GM23248 (cell line): ENCODE measurements at regions not wholly inside any gene's neighbourhood (a gene's known extent, or its start where the extent isn't known, plus 50 kb on each side); places are given as distances from the start of the nearest gene placed in this dataset.

Experiments used
- DNase-seq: peaks from one replicate; pipeline ENCODE4 v3.0.0-alpha.2; 2015
- H2AFZ ChIP-seq: fragments of 200-600 bp; sonication (generic); 2 replicates; pipeline ENCODE4 v1.6.1; 2016; ENCODE audit warnings: antibody characterized with exemption
- H3F3A ChIP-seq: fragments of 200-600 bp; sonication (generic); 2 replicates; pipeline ENCODE4 v1.6.1; 2016; ENCODE audit warnings: mild to moderate bottlenecking, antibody characterized with exemption, mixed run types; ENCODE audit not compliant: insufficient read depth
- H3K27ac ChIP-seq: fragments of 200-600 bp; sonication (generic); 2 replicates; pipeline ENCODE4 v1.5.1; 2016; ENCODE audit warnings: mild to moderate bottlenecking
- H3K27me3 ChIP-seq: fragments of 200-600 bp; sonication (generic); replicated peaks from 2 replicates; pipeline ENCODE4 v1.6.1; 2016; ENCODE audit warnings: mild to moderate bottlenecking; ENCODE audit not compliant: insufficient read depth
- H3K36me3 ChIP-seq: fragments of 200-600 bp; sonication (generic); 2 replicates; pipeline ENCODE4 v1.6.1; 2016; ENCODE audit warnings: low read depth, mild to moderate bottlenecking
- H3K4me1 ChIP-seq: fragments of 200-600 bp; sonication (generic); 2 replicates; pipeline ENCODE4 v1.6.1; 2016; ENCODE audit warnings: mild to moderate bottlenecking; ENCODE audit not compliant: insufficient read depth
- H3K4me2 ChIP-seq: fragments of 200-600 bp; sonication (generic); one replicate; pipeline ENCODE4 v1.6.1; 2016; ENCODE audit warnings: mild to moderate bottlenecking; ENCODE audit not compliant: unreplicated experiment
- H3K4me3 ChIP-seq: fragments of 200-600 bp; sonication (generic); 2 replicates; pipeline ENCODE4 v1.5.1; 2016; ENCODE audit warnings: mild to moderate bottlenecking
- H3K79me2 ChIP-seq: fragments of 200-600 bp; sonication (generic); 2 replicates; pipeline ENCODE4 v1.6.1; 2016; ENCODE audit warnings: mild to moderate bottlenecking; ENCODE audit not compliant: insufficient read depth
- H3K9ac ChIP-seq: fragments of 200-600 bp; sonication (generic); 2 replicates; pipeline ENCODE4 v1.6.1; 2016; ENCODE audit warnings: mild to moderate bottlenecking
- H3K9me2 ChIP-seq: fragments of 200-600 bp; sonication (generic); 2 replicates; pipeline ENCODE4 v1.6.1; 2016; ENCODE audit warnings: mixed run types, mild to moderate bottlenecking, moderate library complexity; ENCODE audit not compliant: insufficient read depth
- H3K9me3 ChIP-seq: fragments of 200-600 bp; sonication (generic); one replicate; pipeline ENCODE4 v1.6.1; 2017; ENCODE audit warnings: low read depth
- H4K20me1 ChIP-seq: fragments of 200-600 bp; sonication (generic); 2 replicates; pipeline ENCODE4 v1.6.0; 2016; ENCODE audit not compliant: insufficient read depth
- EZH2 ChIP-seq: fragments of 200-600 bp; sonication (generic); IDR thresholded peaks from 2 replicates; pipeline ENCODE4 v1.6.1; 2018; ENCODE audit warnings: antibody characterized with exemption, mild to moderate bottlenecking; ENCODE audit not compliant: insufficient read depth, poor library complexity, severe bottlenecking
- EZH2phosphoT487 ChIP-seq: fragments of 200-600 bp; sonication (generic); IDR thresholded peaks from 2 replicates; pipeline ENCODE4 v1.6.1; 2018; ENCODE audit warnings: antibody characterized with exemption, moderate library complexity, mild to moderate bottlenecking, low read depth; ENCODE audit not compliant: insufficient read depth
- WGBS, 2 experiments: methylation state at CpG; one replicate each; pipeline ENCODE4 v1.1.6; 2015 to 2017; ENCODE audit warnings: low lambda C conversion rate in 2 of 2, low coverage in 1 of 2; ENCODE audit errors: missing lambda C conversion rate in 2 of 2; 5-methylcytosine and 5-hydroxymethylcytosine counted together
- in situ Hi-C: fragments of 300-500 bp; cut with MboI; formaldehyde crosslinking; loops from 2 replicates; pipeline ENCODE4 v1.15.0; 2020

DNA sequence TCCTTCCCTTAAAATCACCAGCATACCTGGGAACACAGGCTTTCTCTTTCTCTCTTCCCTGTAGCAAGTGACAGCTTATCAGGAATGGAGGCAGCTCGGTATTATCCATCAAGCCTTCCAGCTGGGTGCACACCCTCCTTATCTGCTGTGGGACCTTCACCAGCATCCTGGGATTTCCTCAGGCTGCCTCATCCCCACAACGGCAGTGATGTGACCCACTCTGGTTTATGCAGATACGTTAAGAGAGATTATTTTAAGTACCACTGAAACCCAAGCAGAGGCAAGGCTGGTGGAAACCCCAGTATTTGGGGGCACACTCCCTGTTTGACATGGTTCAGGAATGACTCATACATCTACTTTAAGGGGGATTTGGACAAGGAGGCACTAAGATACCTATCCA, 192.1 kb downstream of the TM9SF2 start:
- Histone ChIP-seq H3K9me3 (no peaks in the 10 kb centered on the region), H4K20me1 (no peaks in the 10 kb centered on the region), H2AFZ (no peak overlapping the region), H3K4me1 (no peaks in the 10 kb centered on the region), H3K36me3 (no peaks in the 10 kb centered on the region), H3K27ac (no peak overlapping the region), H3K4me2 (no peak overlapping the region), H3K4me3 (no peak overlapping the region), H3K79me2 (no peaks in the 10 kb centered on the region), H3K9ac (no peak overlapping the region), H3K27me3 (peaks cover 17% of the 10 kb centered on the region; the same call in 1 of the 2 replicates), H3K9me2 (no peaks in the 10 kb centered on the region), H3F3A (no peaks in the 10 kb centered on the region)
- no peak for DNase-seq
- WGBS, 2 experiments, result 57 to 64% methylated on average over 3 of the region's 3 CpGs
- no peak for TF ChIP-seq EZH2
- no peak for TF ChIP-seq EZH2phosphoT487
- in situ Hi-C loops, result no loop called here

DNA sequence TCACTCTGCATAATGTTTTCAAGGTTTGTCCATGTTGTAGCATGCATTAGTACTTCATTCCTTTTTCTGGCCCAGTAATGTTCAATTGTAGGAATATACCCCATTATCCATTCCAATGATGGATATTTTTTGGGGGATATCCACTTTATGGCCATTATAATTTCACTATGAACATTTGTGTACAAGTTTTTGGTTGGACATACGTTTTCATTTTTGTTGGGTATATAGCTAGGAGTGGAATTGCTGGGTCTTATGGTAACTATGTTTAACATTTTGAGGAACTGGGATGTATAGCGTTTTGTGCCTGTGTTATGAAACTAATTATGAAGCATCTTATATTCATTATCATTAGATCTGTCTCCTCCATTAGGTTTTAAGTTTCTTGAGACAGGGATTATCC, 191.6 kb downstream of the TM9SF2 start:
- in situ Hi-C loops, result no loop called here
- WGBS, 2 experiments, result 27 to 37% methylated on average over 2 of the region's 2 CpGs
- DNase-seq, result no peak

DNA sequence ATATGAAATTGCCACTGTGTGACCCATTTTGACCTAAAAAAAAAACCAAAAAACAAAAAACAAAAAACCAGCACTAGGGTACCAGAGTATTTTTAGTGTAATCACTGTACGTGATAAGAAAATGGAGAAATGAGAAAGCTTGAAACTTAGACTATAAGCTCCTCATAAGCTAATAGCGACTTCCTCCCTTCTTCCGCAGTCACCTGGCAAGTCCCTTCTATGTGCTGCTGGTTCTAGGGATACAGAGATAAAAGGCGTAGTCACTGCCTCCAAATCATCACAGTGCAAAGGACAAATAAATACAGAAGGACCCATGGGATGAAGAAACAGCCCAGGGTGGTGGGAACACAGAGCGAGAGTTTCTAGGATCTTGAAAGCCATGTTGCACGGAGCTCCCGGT, 190.3 kb downstream of the TM9SF2 start:
- Histone ChIP-seq H3K9me3 (no peaks in the 10 kb centered on the region), H3K4me2 (no peak overlapping the region), H3K36me3 (no peaks in the 10 kb centered on the region), H3F3A (no peaks in the 10 kb centered on the region), H2AFZ (no peak overlapping the region), H3K9ac (no peak overlapping the region), H3K9me2 (no peaks in the 10 kb centered on the region), H3K4me3 (no peak overlapping the region), H3K79me2 (no peaks in the 10 kb centered on the region), H3K27ac (no peak overlapping the region), H4K20me1 (no peaks in the 10 kb centered on the region), H3K4me1 (0 out of 2 replicates have a peak, but pooled peaks cover 6% of the 10 kb centered on the region), H3K27me3 (peaks cover 17% of the 10 kb centered on the region; the same call in 1 of the 2 replicates)
- in situ Hi-C loops, result no loop called here
- no peak for DNase-seq
- 78 to 79% methylated on average over 7 of the region's 7 CpGs for WGBS, 2 experiments
- TF ChIP-seq EZH2phosphoT487, result no peak
- no peak for TF ChIP-seq EZH2

More for the DNA sequence above, 191.6 kb downstream of the TM9SF2 start:
- H3K27me3 ChIP-seq, result peaks cover 17% of the 10 kb centered on the region; the same call in 1 of the 2 replicates
- TF ChIP-seq EZH2phosphoT487, result no peak
- no peak for TF ChIP-seq EZH2
- 0 out of 2 replicates have a peak, but pooled peaks cover 2% of the 10 kb centered on the region for H3K4me1 ChIP-seq
- no peaks in the 10 kb centered on the region for H3F3A ChIP-seq
- no peak overlapping the region for H3K4me2 ChIP-seq
- no peaks in the 10 kb centered on the region for H3K9me3 ChIP-seq
- H3K9ac ChIP-seq, result no peak overlapping the region
- H2AFZ ChIP-seq, result no peak overlapping the region
- no peaks in the 10 kb centered on the region for H3K79me2 ChIP-seq
- no peak overlapping the region for H3K27ac ChIP-seq
- H3K36me3 ChIP-seq, result no peaks in the 10 kb centered on the region
- H3K4me3 ChIP-seq, result no peak overlapping the region
- H3K9me2 ChIP-seq, result no peaks in the 10 kb centered on the region
- H4K20me1 ChIP-seq, result no peaks in the 10 kb centered on the region

DNA sequence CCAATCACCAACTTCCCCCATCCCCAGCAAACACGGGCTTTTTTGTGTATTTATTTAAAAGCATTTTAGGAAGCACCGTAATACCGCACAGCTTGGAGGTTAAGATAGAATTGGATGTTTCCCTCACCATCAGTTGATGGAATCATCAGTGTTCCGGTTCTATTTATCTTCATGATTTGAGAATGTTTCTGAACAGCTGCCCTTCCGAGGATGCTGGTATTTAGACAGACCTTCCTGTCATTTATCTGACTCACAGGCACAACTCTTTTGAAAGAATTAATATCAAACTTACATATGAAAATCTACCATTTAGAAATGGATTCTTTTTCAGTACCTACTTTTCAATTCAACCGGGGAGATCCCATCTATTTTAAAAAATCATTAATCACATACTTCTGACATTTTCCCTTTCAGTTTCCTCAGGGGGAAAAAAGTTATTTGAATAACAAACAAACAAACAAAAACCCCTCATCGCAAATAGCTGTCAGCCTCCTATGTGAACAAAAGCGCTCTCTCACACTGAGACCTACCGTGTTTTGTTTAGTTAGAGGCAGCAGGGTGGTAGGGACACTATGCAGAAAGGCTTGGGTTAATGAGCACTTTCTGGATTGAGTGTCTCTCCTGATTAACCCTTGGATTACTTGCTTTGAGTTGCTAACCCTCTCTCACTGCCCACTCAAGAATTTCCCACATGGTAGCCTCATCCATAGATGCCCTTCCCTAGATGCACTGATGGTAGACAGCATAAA, 189.3 kb downstream of the TM9SF2 start:
- H3K9me2 ChIP-seq, result no peaks in the 10 kb centered on the region
- H3K9ac ChIP-seq, result no peak overlapping the region
- H3K4me3 ChIP-seq, result no peak overlapping the region
- H3K4me2 ChIP-seq, result no peak overlapping the region
- H3K27ac ChIP-seq, result no peak overlapping the region
- peaks cover 17% of the 10 kb centered on the region; the same call in 1 of the 2 replicates for H3K27me3 ChIP-seq
- H3K9me3 ChIP-seq, result no peaks in the 10 kb centered on the region
- H3F3A ChIP-seq, result no peaks in the 10 kb centered on the region
- no peaks in the 10 kb centered on the region for H3K36me3 ChIP-seq
- TF ChIP-seq EZH2phosphoT487 (no peak), EZH2 (no peak)
- 0 out of 2 replicates have a peak, but pooled peaks cover 6% of the 10 kb centered on the region for H3K4me1 ChIP-seq
- WGBS, 2 experiments, result 83% methylated on average over 9 of the region's 9 CpGs
- in situ Hi-C loops, result no loop called here
- DNase-seq, result no peak
- no peaks in the 10 kb centered on the region for H3K79me2 ChIP-seq
- H4K20me1 ChIP-seq, result no peaks in the 10 kb centered on the region
- H2AFZ ChIP-seq, result no peak overlapping the region
